Endothelial cell (in vitro differentiated cells): ENCODE measurements at regions not wholly inside any gene's neighbourhood (a gene's known extent, or its start where the extent isn't known, plus 50 kb on each side); places are given as distances from the start of the nearest gene placed in this dataset.

Experiments
- DNase-seq: peaks from one replicate; pipeline ENCODE4 v3.0.0; 2021; ENCODE audit warnings: low spot score
- H3K27ac Mint-ChIP-seq: one replicate; pipeline ENCODE4 v1.8.0; 2021; ENCODE audit warnings: mixed read lengths, inconsistent platforms; ENCODE audit not compliant: unreplicated experiment
- H3K27me3 Mint-ChIP-seq: one replicate; pipeline ENCODE4 v1.8.0; 2021; ENCODE audit warnings: mild to moderate bottlenecking, moderate library complexity, mixed read lengths, inconsistent platforms; ENCODE audit not compliant: unreplicated experiment
- H3K36me3 Mint-ChIP-seq: one replicate; pipeline ENCODE4 v1.8.0; 2021; ENCODE audit warnings: mild to moderate bottlenecking, low read depth, mixed read lengths, inconsistent platforms; ENCODE audit not compliant: unreplicated experiment
- H3K4me1 Mint-ChIP-seq: one replicate; pipeline ENCODE4 v1.8.0; 2021; ENCODE audit warnings: mild to moderate bottlenecking, mixed read lengths, inconsistent platforms; ENCODE audit not compliant: unreplicated experiment
- H3K4me3 Mint-ChIP-seq: one replicate; pipeline ENCODE4 v1.8.0; 2021; ENCODE audit warnings: mild to moderate bottlenecking, mixed read lengths, inconsistent platforms; ENCODE audit not compliant: unreplicated experiment
- H3K9me3 Mint-ChIP-seq: one replicate; pipeline ENCODE4 v1.8.0; 2021; ENCODE audit warnings: mixed read lengths, inconsistent platforms; ENCODE audit not compliant: unreplicated experiment
- CTCF ChIP-seq: fragments of 200-600 bp; sonication (generic); IDR thresholded peaks from one replicate; pipeline ENCODE4 v1.5.0; 2021; ENCODE audit warnings: antibody characterized with exemption; ENCODE audit not compliant: unreplicated experiment

GRCh38 chr11:16561150-16561549 lies 177.3 kb upstream of the C11orf58 start:
- Mint-ChIP-seq H3K9me3 (no peaks in the 10 kb centered on the region), H3K27ac (no peak overlapping the region), H3K36me3 (no peaks in the 10 kb centered on the region), H3K4me1 (peaks cover 7% of the 10 kb centered on the region), H3K4me3 (no peak overlapping the region), H3K27me3 (no peaks in the 10 kb centered on the region)
- DNase-seq, result no peak
- no peak for TF ChIP-seq CTCF

GRCh38 chr11:16558494-16558893 lies 180.0 kb upstream of the C11orf58 start:
- no peak for DNase-seq
- no peaks in the 10 kb centered on the region for H3K27me3 Mint-ChIP-seq
- no peaks in the 10 kb centered on the region for H3K9me3 Mint-ChIP-seq
- H3K27ac Mint-ChIP-seq, result no peak overlapping the region
- no peak for TF ChIP-seq CTCF
- H3K36me3 Mint-ChIP-seq, result no peaks in the 10 kb centered on the region
- no peaks in the 10 kb centered on the region for H3K4me1 Mint-ChIP-seq
- no peak overlapping the region for H3K4me3 Mint-ChIP-seq

GRCh38 chr11:16555956-16556355 lies 182.5 kb upstream of the C11orf58 start:
- H3K4me3 Mint-ChIP-seq, result no peak overlapping the region
- H3K36me3 Mint-ChIP-seq, result no peaks in the 10 kb centered on the region
- no peaks in the 10 kb centered on the region for H3K9me3 Mint-ChIP-seq
- no peaks in the 10 kb centered on the region for H3K27me3 Mint-ChIP-seq
- TF ChIP-seq CTCF, result no peak
- no peaks in the 10 kb centered on the region for H3K4me1 Mint-ChIP-seq
- DNase-seq, result no peak
- H3K27ac Mint-ChIP-seq, result no peak overlapping the region

GRCh38 chr11:16554361-16554760 lies 184.1 kb upstream of the C11orf58 start:
- Mint-ChIP-seq H3K27me3 (no peaks in the 10 kb centered on the region), H3K9me3 (no peaks in the 10 kb centered on the region), H3K36me3 (no peaks in the 10 kb centered on the region), H3K4me1 (no peaks in the 10 kb centered on the region), H3K4me3 (no peak overlapping the region), H3K27ac (no peak overlapping the region)
- TF ChIP-seq CTCF, result no peak
- no peak for DNase-seq

- Mint-ChIP-seq H3K9me3 (no peaks in the 10 kb centered on the region), H3K36me3 (peaks cover 4% of the 10 kb centered on the region), H3K27me3 (no peaks in the 10 kb centered on the region), H3K4me3 (no peak overlapping the region), H3K27ac (no peak overlapping the region), H3K4me1 (no peaks in the 10 kb centered on the region)
- TF ChIP-seq CTCF, result no peak
- DNase-seq, result no peak
These were observed 190.6 kb upstream of the C11orf58 start for GRCh38 chr11:16547879-16548278.
